Choroid plexus epithelial cell (primary cell): ENCODE measurements at regions not wholly inside any gene's neighbourhood (a gene's known extent, or its start where the extent isn't known, plus 50 kb on each side); places are given as distances from the start of the nearest gene placed in this dataset.

Source experiments
- DNase-seq: peaks from one replicate; pipeline ENCODE4 v3.0.0-alpha.2; 2010; ENCODE audit warnings: low read depth
- H3K4me3 ChIP-seq: 2 replicates; pipeline ENCODE4 v1.5.1; 2011; ENCODE audit warnings: low read depth, mild to moderate bottlenecking, control low read depth, low read length, moderate library complexity
- CTCF ChIP-seq: conservative IDR thresholded peaks from 2 replicates; pipeline ENCODE4 v1.5.1; 2011; ENCODE audit warnings: low read depth, mild to moderate bottlenecking, control low read depth, inconsistent platforms, low read length, moderate library complexity

GRCh38 chr7:12766416-12766815 lies 79.0 kb downstream of the ARL4A start:
- no peak for TF ChIP-seq CTCF
- DNase-seq, result no peak
- no peak overlapping the region for H3K4me3 ChIP-seq

GRCh38 chr7:12768948-12769347 lies 81.5 kb downstream of the ARL4A start:
- no peak for TF ChIP-seq CTCF
- DNase-seq, result no peak
- no peak overlapping the region for H3K4me3 ChIP-seq

GRCh38 chr7:12769444-12769843 lies 82.0 kb downstream of the ARL4A start:
- no peak for TF ChIP-seq CTCF
- H3K4me3 ChIP-seq, result no peak overlapping the region
- DNase-seq, result peak; percentile 21

GRCh38 chr7:12770227-12770975 lies 83.0 kb downstream of the ARL4A start:
- H3K4me3 ChIP-seq, result no peak overlapping the region
- no peak for DNase-seq
- no peak for TF ChIP-seq CTCF

GRCh38 chr7:12771378-12771877 lies 84.0 kb downstream of the ARL4A start:
- peak overlapping the region; percentile 37 for H3K4me3 ChIP-seq
- DNase-seq, result peak; percentile 25

GRCh38 chr7:12772768-12773167 lies 85.3 kb downstream of the ARL4A start:
- no peak overlapping the region for H3K4me3 ChIP-seq
- DNase-seq, result no peak
- TF ChIP-seq CTCF, result no peak

More at GRCh38 chr7:12771378-12771877, 84.0 kb downstream of the ARL4A start:
- TF ChIP-seq CTCF, result no peak

- H3K4me3 ChIP-seq, result no peak overlapping the region
- TF ChIP-seq CTCF, result no peak
- DNase-seq, result no peak
Observed at GRCh38 chr7:12777257-12777656, 89.8 kb downstream of the ARL4A start.
